Rectal smooth muscle tissue (tissue), 1 donor: ENCODE measurements at regions not wholly inside any gene's neighbourhood (a gene's known extent, or its start where the extent isn't known, plus 50 kb on each side); places are given as distances from the start of the nearest gene placed in this dataset.

Experiments
- H3K27ac ChIP-seq: one replicate; pipeline ENCODE4 v1.7.0; 2013; ENCODE audit warnings: low read depth, low read length, inconsistent platforms
- H3K27me3 ChIP-seq: one replicate; pipeline ENCODE4 v1.7.0; 2013; ENCODE audit warnings: low read length; ENCODE audit not compliant: control insufficient read depth, insufficient read depth
- H3K36me3 ChIP-seq: one replicate; pipeline ENCODE4 v1.7.0; 2013; ENCODE audit warnings: low read length; ENCODE audit not compliant: control insufficient read depth, insufficient read depth
- H3K4me1 ChIP-seq: one replicate; pipeline ENCODE4 v1.7.0; 2013; ENCODE audit warnings: low read length; ENCODE audit not compliant: control insufficient read depth, insufficient read depth
- H3K4me3 ChIP-seq: one replicate; pipeline ENCODE4 v1.7.0; 2013; ENCODE audit warnings: low read length
- H3K9ac ChIP-seq: one replicate; pipeline ENCODE4 v1.7.0; 2013; ENCODE audit warnings: low read length

DNA sequence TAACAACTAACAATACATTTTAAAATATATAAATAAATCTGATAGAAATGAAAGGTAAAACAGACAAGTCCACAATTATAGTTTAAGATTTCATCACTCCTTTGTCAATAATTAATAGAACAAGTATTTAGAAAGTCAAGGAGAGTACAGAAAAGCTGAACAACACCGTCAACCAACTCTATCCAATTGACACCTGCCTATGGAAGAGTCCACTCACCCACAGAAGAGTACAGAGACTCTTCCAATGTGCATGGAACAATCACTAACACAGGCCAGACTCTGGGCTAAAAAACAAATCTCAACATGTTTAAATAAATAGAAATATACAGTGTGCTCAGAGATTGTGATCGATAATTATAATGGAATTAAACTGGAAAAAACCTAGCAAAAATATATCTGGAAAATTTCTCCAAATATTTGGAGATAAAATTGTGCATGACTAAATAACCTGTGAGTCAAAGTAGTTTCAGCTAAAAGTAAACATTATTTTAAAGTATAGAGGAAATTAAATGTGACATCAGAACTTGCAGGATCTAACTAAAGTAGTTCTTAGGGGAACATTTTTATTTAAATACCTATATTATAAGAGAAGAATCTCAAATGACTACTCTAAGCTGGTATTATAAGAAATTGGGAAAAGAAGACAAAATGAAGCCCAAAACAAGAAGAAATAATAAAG lies 109.9 kb upstream of the EGFR start:
- H3K27ac ChIP-seq: no peak overlapping the region
- H3K4me1 ChIP-seq: no peaks in the 10 kb centered on the region
- H3K9ac ChIP-seq: no peak overlapping the region
- no peaks in the 10 kb centered on the region for H3K27me3 ChIP-seq
- no peaks in the 10 kb centered on the region for H3K36me3 ChIP-seq
- no peak overlapping the region for H3K4me3 ChIP-seq

DNA sequence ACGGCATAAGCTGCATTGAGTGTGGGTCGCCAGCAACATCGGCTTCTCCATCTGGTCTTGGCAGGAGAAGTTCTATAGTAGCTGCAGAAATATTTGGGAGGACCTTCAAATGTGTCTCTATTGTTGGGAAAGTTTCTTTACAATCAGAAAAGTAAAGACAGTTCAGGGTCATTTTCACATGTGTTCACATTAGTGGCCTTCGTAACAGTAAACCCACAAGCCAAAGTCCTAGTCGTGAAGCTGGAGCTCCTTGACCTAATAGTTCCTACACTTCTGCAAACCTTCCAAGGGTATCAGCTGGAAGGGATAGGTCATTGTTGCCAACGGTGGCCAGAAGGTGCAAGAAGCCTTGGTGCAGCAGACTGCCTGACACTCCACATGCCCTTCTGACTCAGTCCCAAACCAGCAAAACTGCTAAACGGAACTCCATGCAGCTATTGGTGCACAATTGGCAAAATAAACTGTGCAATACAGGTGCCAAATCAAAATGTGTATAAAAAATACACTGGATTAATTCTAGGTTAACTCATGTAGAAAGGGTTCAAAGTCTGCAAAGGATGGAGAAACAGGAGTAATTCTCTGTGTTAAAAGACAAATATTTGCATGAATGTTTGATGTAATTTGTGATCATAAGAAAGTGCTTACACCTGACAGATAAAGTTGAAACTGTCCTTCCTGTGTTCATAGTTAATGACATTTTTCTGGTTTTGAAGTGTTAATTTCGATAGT lies 102.8 kb upstream of the EGFR start:
- Histone ChIP-seq H3K4me1 (no peaks in the 10 kb centered on the region), H3K27me3 (no peaks in the 10 kb centered on the region), H3K36me3 (no peaks in the 10 kb centered on the region), H3K9ac (no peak overlapping the region), H3K4me3 (no peak overlapping the region), H3K27ac (no peak overlapping the region)

DNA sequence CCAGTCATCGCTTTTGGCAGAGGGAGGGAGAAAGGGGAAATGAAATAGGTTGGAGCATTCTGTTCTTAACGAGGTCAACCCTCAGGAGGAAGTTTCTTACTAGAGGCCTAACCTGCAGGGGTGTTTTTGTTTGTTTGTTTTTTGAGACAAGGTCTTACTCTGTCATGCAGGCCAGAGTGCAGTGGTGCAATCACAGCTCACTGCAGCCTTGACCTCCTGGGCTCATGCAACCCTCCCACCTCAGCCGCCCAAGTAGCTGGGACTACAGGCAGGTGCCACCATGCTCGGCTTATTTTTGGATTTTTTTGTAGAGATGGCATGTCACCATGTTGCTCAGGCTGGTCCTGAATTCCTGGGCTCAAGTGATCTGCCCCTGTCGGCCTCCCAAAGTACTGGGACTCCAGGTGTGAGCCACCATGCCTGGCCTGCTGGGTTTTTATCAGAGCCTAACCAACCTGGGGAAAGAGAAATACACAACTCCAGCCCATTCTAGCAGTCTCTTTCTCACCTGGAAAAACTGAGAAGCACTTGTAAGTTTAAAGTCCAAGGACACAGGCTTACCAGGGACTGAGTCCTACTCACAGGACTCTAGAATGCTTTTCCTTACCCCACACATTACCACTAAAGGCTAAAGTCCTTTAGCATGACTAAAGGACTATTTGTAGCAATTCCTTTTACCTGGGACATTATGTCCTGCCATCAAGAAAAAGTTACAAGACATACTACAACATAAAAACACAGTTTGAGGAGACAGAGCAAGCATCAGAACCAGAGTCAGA lies 101.0 kb upstream of the EGFR start:
- H3K9ac ChIP-seq: no peak overlapping the region
- no peaks in the 10 kb centered on the region for H3K4me1 ChIP-seq
- H3K27me3 ChIP-seq: no peaks in the 10 kb centered on the region
- no peaks in the 10 kb centered on the region for H3K36me3 ChIP-seq
- H3K27ac ChIP-seq: no peak overlapping the region
- H3K4me3 ChIP-seq: no peak overlapping the region

DNA sequence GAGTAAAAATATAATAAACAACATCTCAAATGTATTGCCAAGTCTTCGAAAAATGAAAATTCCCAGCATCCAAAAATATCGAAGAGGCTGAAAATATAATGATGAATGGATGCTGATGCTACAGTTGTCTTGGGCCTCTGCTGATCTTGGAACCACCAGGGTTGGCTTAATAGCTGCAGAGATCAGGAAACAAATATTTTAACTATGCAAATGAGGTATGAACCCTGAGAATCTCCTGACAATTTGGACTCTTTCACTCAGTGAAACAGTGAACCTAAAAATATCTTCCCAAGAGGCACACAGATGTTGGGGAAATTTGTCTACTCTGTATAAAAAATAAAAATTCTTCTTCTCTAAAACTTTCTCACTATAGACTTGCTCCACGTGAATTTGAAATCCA lies 97.7 kb upstream of the EGFR start:
- no peaks in the 10 kb centered on the region for H3K4me1 ChIP-seq
- no peak overlapping the region for H3K27ac ChIP-seq
- H3K36me3 ChIP-seq: no peaks in the 10 kb centered on the region

DNA sequence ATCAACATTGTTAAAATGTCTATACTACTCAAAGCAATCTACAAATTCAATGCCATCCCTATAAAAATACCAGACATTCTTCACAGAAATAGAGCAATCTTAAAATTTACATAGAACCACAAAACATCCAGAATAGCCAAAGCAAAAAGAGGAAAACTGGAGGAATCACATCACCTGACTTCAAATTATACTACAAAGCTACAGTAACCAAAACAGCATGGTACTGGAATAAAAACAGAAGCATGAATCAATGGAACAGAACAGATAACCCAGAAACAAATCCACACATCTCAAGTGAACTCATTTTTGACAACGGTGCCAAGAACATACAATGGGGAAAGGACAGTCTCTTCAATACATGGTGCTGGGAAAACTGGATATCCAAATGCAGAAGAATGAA lies 87.3 kb upstream of the EGFR start:
- no peak overlapping the region for H3K9ac ChIP-seq
- no peak overlapping the region for H3K27ac ChIP-seq
- no peak overlapping the region for H3K4me3 ChIP-seq
- no peaks in the 10 kb centered on the region for H3K27me3 ChIP-seq
- peaks cover 7% of the 10 kb centered on the region for H3K4me1 ChIP-seq
- no peaks in the 10 kb centered on the region for H3K36me3 ChIP-seq

More for the DNA sequence above, 97.7 kb upstream of the EGFR start:
- H3K9ac ChIP-seq: no peak overlapping the region
- H3K27me3 ChIP-seq: no peaks in the 10 kb centered on the region
- H3K4me3 ChIP-seq: no peak overlapping the region

DNA sequence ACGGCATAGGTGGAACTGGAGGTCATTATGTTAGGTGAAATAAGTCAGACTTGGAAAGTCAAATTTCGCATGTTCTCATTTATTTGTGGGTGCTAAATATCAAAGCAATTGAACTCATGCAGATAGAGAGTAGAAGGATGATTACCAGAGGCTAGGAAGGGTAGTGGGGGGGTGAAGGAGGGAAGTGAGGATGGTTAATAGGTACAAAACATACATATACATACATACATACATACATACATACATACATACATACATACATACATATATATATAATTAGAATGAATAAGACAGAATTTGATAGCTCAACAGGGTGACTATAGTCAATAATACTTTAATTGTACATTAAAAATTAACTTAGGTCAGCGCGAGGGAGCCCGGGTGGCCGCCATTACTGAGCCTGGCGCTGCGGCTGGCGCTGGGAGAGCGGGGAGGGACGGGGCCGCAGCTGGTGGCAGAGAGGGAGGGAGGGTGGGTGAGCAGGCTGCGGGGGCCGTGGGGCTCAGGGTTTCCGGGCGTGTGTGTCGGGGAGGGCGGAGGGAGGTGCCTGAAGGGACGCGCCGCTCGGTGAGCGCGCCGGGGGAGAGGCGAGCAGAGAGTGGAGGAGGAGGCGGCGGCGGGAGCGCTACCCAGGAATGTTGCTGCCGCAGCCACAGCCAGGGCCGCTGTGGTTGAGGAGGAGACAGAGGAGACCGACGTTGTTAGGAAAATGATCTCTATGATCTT lies 85.8 kb upstream of the EGFR start:
- H3K4me3 ChIP-seq: peak overlapping the region; percentile 58
- no peak overlapping the region for H3K27ac ChIP-seq

DNA sequence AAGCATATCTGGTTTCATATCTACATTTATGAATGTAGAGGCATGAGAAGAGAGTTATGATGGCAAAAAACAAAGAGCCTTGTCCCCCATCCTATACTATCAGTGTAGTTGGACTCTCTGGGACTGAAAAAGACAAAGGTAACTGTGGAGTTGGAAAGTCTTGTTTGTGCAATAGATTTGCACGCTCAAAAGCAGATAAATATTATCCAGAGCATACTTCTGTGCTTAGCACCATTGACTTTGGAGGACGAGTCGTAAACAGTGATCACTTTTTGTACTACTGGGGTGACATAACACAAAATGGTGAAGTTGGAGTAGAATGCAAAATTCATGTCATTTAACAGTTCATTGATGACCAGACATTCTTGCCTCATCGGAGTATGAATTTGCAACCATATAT lies 85.2 kb upstream of the EGFR start:
- peaks cover 7% of the 10 kb centered on the region for H3K4me1 ChIP-seq
- peak overlapping the region; percentile 58 for H3K4me3 ChIP-seq
- no peaks in the 10 kb centered on the region for H3K36me3 ChIP-seq
- no peak overlapping the region for H3K9ac ChIP-seq
- H3K27ac ChIP-seq: no peak overlapping the region
- no peaks in the 10 kb centered on the region for H3K27me3 ChIP-seq

More for the DNA sequence above, 85.8 kb upstream of the EGFR start:
- no peak overlapping the region for H3K9ac ChIP-seq
- H3K36me3 ChIP-seq: no peaks in the 10 kb centered on the region
- no peaks in the 10 kb centered on the region for H3K27me3 ChIP-seq
- peaks cover 7% of the 10 kb centered on the region for H3K4me1 ChIP-seq

DNA sequence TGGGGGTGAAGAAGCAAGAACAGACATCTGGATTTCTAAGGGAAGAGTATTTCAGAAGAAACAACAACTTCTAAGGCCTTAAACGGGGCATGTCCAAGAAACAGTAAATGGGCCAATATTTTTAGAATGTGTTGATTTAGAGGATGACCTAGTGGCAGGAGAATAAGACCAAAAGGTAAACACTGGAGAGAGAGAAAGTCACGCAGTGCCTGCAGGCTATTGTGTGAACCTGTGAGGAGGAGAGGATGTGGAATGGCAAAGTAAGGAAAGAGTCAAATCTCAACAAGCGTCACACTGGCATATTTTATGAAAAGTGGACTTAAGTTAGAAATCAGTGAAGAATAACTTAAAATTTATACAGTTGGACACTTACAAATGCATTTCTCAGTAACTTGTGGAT lies 78.1 kb upstream of the EGFR start:
- Histone ChIP-seq H3K9ac (no peak overlapping the region), H3K4me1 (no peaks in the 10 kb centered on the region), H3K4me3 (no peak overlapping the region), H3K27ac (no peak overlapping the region), H3K27me3 (no peaks in the 10 kb centered on the region), H3K36me3 (no peaks in the 10 kb centered on the region)

DNA sequence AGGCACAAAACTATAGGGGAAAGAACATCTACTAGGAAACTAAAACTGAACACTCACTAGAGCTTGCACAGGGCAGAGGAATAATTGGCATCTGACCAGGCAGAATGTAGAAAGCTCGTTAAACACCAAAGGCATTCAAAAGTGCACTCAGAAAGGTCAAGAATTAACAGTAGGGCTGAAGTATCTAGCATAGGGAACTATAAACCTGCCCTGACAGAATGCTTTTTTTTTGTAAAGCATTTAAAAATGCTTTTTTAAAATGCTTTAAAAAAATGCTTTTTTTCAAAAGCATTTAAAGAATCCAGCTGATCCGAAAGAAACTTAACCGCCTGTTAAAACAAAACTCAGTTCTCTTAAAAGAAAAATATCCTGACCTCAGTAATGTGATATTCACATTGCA lies 74.6 kb upstream of the EGFR start:
- Histone ChIP-seq H3K4me3 (no peak overlapping the region), H3K27me3 (no peaks in the 10 kb centered on the region), H3K27ac (no peak overlapping the region), H3K4me1 (no peaks in the 10 kb centered on the region), H3K9ac (no peak overlapping the region), H3K36me3 (no peaks in the 10 kb centered on the region)

DNA sequence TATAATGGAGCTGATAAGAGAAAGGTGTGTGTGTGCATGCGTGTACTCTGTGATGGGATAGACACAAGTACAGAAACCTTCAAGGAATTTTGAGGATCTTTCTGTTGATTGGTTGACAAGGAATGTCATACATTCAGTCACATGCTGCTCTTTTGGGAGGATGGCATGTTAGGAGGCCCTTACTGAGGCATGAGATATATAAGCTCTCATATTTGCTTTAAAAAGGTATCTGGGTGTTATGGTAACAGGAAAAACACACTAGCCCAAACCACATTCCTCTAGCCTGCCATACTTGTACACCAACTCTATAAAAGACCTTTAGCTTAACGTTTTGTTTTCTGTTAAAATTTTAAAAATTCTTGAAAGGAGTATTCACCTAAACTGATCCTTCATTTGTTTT lies 72.5 kb upstream of the EGFR start:
- H3K27ac ChIP-seq: no peak overlapping the region

DNA sequence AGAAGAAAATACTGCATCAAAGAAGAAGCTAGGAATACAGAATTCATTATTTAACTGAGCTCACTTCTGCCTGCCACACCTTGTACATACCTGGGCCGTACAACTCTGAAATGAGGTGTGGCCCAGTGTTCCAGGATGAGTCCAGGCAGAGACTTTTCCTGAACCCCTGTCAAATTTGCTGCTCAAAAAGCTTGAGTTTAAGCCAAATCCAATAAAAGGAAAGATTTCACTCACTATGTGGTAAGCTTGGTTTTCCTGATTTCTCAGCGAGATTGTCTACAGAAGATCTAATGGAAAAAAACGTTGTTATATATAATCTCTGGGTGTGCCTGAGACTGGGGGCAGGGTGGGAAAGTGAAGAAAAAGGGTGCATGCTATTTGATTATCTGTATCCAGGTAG lies 72.1 kb upstream of the EGFR start:
- Histone ChIP-seq H3K36me3 (no peaks in the 10 kb centered on the region), H3K4me3 (no peak overlapping the region), H3K27ac (no peak overlapping the region), H3K4me1 (no peaks in the 10 kb centered on the region), H3K27me3 (no peaks in the 10 kb centered on the region), H3K9ac (no peak overlapping the region)

More for the DNA sequence above, 72.5 kb upstream of the EGFR start:
- H3K36me3 ChIP-seq: no peaks in the 10 kb centered on the region
- no peak overlapping the region for H3K9ac ChIP-seq
- no peaks in the 10 kb centered on the region for H3K27me3 ChIP-seq
- no peaks in the 10 kb centered on the region for H3K4me1 ChIP-seq
- no peak overlapping the region for H3K4me3 ChIP-seq

DNA sequence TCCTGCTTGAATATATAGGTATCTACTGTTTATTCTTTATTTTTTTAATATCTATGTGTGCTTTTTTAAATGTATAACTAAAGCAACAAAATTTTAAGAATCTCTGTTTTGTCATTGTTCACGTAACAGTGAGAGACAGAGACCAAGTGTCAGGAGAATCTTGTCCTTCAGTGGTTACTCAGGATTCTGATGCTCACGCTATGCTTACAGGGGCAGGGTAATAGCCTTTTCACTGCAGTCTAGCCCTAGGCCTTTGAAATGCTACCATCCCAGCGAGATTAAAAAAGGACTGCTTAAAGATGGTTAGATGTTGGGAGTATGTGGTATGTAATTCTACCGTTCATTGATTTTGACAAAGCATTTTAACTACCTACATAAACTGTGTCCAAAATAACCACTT lies 71.6 kb upstream of the EGFR start:
- Histone ChIP-seq H3K4me1 (no peaks in the 10 kb centered on the region), H3K4me3 (no peak overlapping the region), H3K27ac (no peak overlapping the region)

More for the DNA sequence above, 71.6 kb upstream of the EGFR start:
- Histone ChIP-seq H3K9ac (no peak overlapping the region), H3K36me3 (no peaks in the 10 kb centered on the region), H3K27me3 (no peaks in the 10 kb centered on the region)
